ENCODE measurements at regions not wholly inside any gene's neighbourhood (a gene's known extent, or its start where the extent isn't known, plus 50 kb on each side); places are given as distances from the start of the nearest gene placed in this dataset.

GRCh38 chr11:97751405-97751804, 1269.3 kb upstream of the CNTN5 start:
- peak; percentile 76 for DNase-seq (ENCODE audit: low read depth)
- no peak overlapping the region for H3K4me3 ChIP-seq (ENCODE audit: low read depth, low read length)
- TF ChIP-seq CTCF (IDR thresholded peaks at IDR 0.05; ENCODE audit: control insufficient read depth, extremely low read depth, insufficient read depth): peak; percentile 28

- DNase-seq (ENCODE audit: low read depth): no peak
- no peak overlapping the region for H3K4me3 ChIP-seq (ENCODE audit: low read depth, low read length)
- no peak for TF ChIP-seq CTCF (IDR thresholded peaks at IDR 0.05; ENCODE audit: control insufficient read depth, extremely low read depth, insufficient read depth)
Measured at GRCh38 chr11:97751952-97752351, 1268.8 kb upstream of the CNTN5 start.

- DNase-seq (ENCODE audit: low read depth): no peak
- no peak overlapping the region for H3K4me3 ChIP-seq (ENCODE audit: low read depth, low read length)
- TF ChIP-seq CTCF (IDR thresholded peaks at IDR 0.05; ENCODE audit: control insufficient read depth, extremely low read depth, insufficient read depth): no peak
Measured at GRCh38 chr11:97754976-97755375, 1265.8 kb upstream of the CNTN5 start.

- H3K4me3 ChIP-seq (ENCODE audit: low read depth, low read length): no peak overlapping the region
- no peak for DNase-seq (ENCODE audit: low read depth)
- no peak for TF ChIP-seq CTCF (IDR thresholded peaks at IDR 0.05; ENCODE audit: control insufficient read depth, extremely low read depth, insufficient read depth)
Measured at GRCh38 chr11:97756571-97757335, 1264.0 kb upstream of the CNTN5 start.

- no peak for DNase-seq (ENCODE audit: low read depth)
- H3K4me3 ChIP-seq (ENCODE audit: low read depth, low read length): no peak overlapping the region
- TF ChIP-seq CTCF (IDR thresholded peaks at IDR 0.05; ENCODE audit: control insufficient read depth, extremely low read depth, insufficient read depth): no peak
Measured at GRCh38 chr11:97761175-97761574, 1259.6 kb upstream of the CNTN5 start.

- H3K4me3 ChIP-seq (ENCODE audit: low read depth, low read length): no peak overlapping the region
- DNase-seq (ENCODE audit: low read depth): no peak
- TF ChIP-seq CTCF (IDR thresholded peaks at IDR 0.05; ENCODE audit: control insufficient read depth, extremely low read depth, insufficient read depth): no peak
Measured at GRCh38 chr11:97764193-97764592, 1256.6 kb upstream of the CNTN5 start.

- TF ChIP-seq CTCF (IDR thresholded peaks at IDR 0.05; ENCODE audit: control insufficient read depth, extremely low read depth, insufficient read depth): no peak
- DNase-seq (ENCODE audit: low read depth): no peak
- H3K4me3 ChIP-seq (ENCODE audit: low read depth, low read length): no peak overlapping the region
Measured at GRCh38 chr11:97764605-97765004, 1256.1 kb upstream of the CNTN5 start.
